ENCODE measurements at regions not wholly inside any gene's neighbourhood (a gene's known extent, or its start where the extent isn't known, plus 50 kb on each side); places are given as distances from the start of the nearest gene placed in this dataset.
"Not testable (repeated sequence)": the region's sequence is repeated elsewhere in the genome, so short reads cannot be mapped to it uniquely, and the experiment has no call there.

DNA sequence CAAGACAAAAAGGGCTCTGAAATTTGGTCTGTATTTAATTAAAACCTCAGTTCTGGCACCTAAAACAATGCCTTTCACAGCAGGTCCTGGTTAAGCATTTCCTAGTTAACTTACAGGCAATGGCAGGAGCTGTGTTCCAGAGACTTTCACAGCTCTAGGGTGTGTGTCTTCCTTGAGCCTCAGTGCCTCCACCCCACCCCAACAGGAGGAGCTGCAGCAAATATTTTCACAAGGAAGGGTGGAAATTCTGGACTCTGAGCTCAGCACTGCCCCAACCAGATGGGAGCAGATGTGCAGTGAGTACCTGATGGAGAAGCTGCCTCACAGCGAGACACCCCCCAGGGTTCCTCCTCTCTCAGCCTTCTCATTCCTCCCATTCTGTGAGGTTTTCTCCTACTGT lies 106.3 kb upstream of the SPATA12 start:
- FAIRE-seq, result no peak

DNA sequence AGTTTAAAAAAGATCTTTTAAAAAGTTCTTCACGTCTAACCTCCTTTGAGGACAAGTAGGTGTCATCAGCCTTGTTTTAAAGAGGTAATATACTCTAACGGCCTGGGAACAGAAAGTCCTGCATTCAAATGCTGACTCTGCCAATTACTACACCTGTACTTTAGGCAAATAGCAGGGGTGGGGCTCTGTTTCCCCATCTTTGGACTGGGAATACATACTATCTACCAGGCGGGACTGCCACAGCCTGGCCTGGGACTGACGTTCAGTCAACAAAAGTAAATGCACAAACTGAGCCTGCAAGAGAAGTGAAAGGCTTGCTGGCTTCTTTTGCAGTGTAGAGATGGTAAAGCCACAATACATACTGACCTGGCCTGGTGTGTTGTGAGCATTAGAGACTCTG lies 107.6 kb upstream of the SPATA12 start:
- no peak for FAIRE-seq

DNA sequence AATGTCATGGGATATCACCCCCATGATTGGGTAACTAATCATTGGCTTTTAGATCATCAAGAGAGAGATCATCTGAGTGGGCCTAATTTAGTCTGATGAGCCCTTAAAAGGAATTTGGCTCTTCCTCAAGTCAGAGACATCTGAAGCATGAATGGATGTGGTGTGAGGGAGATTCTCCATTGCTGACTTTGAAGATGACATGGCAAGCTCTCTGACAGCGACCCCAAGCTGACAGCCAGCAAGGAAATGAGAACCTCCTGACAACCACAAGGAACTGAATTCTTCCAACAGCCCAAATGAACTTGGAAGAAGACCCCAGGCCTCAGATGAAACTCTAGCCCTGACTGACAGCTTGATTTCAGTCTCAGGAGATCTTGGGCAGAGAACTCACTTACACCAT lies 108.4 kb upstream of the SPATA12 start:
- FAIRE-seq, result no peak

DNA sequence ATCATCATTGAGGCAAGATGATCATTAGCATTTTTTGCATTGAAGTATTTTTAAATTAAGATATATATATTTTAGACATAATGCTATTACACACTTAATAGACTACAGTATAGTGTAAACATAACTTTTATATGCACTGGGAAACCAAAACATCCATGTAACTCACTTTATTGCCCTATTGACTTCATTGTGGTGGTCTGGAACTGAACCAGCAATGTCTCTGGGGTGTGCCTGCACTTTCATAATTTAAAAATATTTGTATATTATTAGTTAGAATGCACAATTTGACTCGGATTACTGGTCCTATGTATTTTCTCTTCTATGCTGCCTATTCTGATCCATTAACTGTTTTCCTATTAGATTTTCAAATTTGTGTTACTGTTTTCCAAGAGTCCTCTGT lies 109.1 kb upstream of the SPATA12 start:
- no peak for FAIRE-seq

DNA sequence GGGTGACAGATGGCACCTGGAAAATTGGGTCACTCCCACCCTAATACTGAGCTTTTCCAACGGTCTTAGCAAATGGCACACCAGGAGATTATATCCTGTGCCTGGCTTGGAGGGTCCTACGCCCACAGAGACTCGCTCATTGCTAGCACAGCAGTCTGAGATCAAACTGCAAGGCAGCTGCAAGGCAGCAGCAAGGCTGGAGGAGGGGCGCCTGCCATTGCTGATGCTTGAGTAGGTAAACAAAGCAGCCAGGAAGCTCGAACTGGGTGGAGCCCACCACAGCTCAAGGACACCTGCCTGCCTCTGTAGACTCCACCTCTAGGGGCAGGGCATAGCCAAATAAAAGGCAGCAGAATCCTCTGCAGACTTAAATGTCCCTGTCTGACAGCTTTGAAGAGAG lies 115.1 kb upstream of the SPATA12 start:
- not testable (repeated sequence) for FAIRE-seq

DNA sequence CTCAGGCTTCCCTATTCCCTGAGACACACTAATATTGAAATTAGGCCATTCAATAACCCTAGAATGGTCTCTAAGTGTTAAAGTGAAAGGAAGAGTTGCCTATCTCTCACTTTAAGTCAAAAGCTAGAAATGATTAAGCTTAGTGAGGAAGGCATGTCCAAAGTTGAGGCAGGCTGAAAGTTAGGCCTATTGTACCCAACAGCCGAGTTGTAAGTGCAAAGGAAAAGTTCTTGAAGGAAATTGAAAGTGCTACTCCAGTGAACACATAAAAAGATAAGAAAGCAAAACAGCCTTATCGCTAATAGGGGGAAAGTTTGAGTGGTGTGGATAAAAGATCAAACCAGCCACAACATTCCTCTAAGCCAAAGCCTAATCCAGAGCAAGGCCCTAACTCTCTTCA lies 117.9 kb upstream of the SPATA12 start:
- FAIRE-seq, result no peak

DNA sequence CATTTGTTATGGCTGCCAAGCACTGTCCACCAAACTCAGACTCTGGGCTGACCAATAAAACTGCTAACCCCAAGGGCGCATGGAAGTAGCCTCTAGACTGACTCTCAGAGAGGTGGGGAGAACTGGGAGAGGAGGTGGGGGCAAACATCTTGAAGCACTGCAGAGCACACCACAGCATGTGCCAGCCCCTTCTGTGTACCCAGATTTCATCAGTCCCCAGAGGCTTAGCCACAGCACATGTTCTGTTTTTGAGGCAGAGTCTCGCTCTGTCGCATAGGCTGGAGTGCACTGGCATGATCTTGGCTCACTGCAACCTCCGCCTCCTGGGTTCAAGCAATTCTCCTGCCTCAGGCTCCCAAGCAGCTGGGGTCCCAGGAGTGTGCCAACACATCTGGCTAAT lies 119.5 kb upstream of the SPATA12 start:
- no peak for FAIRE-seq

DNA sequence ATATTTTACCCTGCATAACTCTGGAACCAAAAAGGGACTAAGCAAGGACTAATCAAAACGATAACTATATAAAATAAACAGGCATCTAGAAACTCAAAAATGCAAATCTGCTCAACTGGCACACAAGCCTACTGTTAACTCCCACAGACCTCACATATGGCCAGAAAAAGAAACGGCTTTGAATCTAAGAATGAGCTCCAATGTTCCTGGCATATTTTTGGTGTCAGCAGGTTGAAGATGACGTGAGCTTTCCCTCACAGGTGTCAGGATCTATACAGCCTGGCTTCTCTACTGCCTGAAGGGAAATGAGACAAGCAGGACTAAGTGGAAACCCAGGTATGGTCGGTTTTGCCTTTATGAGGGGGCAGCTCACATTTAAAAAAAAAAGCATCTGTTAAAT lies 120.1 kb upstream of the SPATA12 start:
- FAIRE-seq, result no peak

DNA sequence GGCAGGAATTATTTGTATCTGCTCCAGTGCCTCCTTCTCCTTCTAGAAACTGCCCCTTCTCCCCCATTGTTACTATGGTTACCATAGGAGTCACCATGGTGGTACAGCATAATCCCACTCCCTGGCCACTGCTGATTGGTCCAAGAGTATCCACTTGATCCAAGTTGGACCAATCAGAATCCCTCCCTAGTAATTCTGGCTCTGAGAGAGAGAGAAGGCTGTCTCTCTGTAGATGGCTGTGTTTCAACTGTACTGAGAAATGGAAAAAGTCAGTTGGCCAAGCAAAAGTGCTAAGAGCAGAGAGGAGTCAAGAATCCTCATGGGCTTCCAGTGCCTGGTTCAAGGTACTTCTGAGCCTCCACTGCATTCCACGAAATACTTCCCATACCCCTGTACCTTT lies 120.6 kb upstream of the SPATA12 start:
- no peak for FAIRE-seq

DNA sequence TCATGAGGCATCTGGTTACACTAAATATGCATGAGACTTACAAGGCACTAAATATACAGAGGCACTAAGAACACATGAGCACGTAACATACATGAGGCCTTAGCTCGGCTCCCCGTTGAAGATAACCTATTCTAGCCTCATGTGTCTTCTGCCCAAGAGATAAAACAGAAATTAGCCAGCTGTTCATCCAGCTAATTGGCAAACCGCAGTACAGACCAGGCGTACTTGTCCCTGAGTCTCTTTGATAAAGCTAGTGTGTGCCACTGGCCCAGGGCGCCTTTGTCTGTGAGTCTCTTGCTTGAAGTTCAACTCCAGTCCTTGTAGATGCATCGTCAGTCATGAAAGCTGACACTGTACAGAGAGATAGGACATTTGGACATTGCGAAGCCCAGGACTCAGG lies 121.9 kb upstream of the SPATA12 start:
- FAIRE-seq, result no peak

DNA sequence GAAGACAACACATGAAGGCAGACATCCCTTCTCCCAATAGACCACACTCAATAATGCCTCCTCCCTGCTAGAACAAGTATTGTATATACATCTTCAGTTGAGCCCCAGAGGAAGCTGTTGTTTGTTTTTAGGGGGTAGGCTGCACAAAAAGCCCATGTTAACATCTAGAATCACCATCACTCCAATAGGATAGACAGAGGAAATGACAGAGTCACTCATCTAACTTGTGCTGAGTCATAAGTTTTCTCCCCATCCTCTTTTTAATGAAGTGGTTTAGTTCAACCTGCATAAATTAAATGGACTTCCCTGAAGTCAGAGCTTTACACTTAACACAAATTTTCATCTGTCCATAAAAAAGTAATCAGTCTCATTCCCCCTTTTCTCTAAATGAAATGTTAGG lies 122.9 kb upstream of the SPATA12 start:
- no peak for FAIRE-seq

DNA sequence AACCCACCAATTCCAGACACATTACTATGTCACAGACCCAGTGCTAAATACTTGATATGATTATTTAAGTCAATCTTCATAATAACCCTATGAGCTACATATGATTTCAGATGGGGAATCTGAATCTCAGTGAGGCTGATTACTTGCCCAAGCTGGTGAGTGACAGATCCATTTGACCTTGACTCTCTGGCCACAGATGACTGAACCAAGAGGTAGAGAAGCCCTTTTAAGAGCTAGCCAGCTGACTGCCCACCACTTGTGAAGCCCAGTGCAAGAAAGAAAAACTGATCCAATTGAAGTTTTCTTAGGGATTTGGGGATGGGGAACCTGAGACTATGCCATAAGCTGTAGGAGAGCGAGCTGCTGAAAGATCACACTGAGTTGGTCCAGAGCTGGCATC lies 124.7 kb upstream of the SPATA12 start:
- FAIRE-seq, result no peak

DNA sequence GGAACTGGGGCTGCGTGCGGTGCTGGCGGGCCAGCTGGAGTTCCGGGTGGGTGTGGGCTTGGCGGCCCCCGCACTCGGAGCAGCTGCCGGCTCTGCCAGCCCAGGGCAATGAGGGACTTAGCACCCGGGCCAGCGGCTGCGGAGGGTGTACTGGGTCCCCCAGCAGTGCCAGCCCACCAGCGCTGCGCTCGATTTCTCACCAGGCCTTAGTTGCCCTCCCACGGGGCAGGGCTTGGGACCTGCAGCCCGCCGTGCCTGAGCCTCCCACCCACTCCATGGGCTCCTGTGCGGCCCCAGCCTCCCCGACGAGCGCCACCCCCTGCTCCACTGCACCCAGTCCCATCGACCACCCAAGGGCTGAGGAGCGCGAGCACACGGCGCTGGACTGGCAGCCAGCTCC lies 126.0 kb upstream of the SPATA12 start:
- FAIRE-seq, result not testable (repeated sequence)

DNA sequence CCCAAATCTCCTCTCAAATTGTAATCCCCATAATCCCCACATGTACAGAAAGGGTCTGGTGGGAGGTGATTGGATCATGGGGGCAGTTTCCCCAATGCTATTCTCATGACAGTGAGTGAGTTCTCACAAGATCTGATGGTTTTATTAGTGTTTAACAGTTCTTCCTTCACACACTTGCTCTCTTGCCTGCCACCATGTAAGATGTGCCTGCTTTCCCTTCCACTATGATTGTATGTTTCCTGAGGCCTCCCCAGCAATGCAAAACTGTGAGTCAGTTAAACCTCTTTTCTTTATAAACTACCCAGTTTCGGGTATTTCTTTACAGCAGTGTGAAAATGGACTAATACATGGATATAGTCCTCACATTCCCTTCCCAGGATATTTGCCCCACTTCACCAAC lies 126.7 kb upstream of the SPATA12 start:
- FAIRE-seq, result no peak

DNA sequence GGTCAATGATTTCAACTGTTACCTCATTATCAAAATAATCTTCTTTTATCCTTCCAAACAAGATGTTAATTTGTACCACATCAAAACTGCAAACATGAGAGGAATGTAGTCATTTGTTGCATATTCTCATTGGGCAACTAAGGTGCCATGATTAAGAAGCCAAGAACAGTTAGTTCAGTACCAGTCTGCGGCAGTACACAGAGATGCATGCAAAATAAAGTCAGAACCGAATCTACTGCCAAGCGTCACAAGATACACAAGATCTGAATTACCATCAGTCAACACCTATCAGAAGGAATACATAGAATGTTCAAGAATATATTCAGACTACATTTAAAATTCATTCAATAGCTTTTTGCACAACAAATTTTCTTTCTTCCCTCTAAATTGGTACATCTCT lies 127.6 kb upstream of the SPATA12 start:
- no peak for FAIRE-seq

DNA sequence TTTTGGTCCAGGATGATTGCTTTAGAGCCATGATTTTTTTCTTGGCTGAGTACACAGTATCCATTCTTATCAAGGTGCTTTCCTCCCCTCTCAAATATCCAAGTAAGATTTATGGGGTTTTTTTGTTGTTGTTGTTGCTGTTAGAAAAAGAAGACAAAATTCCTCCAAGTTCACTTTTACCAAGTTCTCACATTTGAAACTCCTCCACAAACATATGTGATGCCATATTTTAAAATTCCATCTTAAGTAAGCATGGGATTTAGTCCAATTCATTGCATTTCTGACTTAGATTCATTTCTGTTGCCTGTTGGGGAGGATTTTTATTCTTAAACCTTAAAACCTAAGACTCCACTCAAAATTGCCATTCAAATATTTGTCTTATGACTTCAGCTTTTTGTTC lies 128.6 kb upstream of the SPATA12 start:
- no peak for FAIRE-seq

DNA sequence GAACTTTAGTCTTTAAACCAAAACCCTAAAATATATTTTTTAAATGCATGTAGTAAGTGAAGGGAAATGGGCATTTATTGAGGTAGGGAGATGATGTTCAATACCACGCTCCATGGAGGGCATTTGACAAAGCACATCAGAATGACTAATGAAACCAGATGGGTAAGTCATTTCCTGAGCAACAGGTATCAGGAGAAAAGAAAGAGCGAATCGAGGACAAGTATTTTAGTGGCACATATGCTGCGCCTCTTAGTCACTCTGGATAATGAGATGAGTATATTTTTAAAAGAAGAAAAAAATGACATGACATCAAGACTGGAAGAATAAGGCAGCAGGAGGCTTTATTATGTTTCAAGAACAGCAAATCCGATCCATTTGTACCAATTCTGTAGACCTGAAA lies 129.0 kb upstream of the ARHGEF3 start:
- FAIRE-seq, result no peak

DNA sequence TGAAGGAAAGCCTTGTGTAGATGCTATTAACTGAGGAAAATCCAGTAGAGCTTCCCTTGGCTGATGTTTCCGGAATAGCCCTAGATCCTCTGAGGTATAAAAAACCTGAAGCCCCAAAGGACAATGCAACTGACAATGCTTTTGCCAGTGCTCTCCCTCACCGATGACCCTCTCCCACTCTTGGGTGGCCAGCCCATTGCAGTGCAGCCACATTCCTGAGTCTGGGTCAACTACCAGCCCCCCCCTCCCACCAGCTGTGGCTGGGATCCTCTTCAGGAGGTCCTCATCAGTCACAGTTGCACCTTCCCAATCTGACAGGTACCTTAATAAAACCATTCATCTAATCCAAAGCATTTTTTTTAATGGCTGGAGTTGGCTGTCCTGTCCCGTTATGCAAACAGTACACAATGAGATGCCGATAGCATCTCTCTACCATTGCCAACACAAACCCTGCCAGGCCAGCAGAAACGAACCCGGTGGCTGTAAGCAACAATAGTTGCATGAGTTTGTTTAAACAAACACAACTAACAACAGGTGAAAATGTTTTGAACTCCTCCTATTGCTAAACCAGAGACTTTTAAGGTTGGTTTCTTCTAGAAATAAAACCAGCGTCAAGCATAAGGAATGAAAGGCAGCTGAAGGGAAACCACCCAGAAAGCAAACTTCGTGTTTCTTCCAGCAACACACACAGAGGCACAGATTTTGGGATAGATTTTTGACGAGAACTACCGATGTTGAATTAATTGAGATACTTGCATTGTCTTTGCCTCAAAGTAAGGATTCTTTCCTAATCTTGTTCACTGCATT lies 128.3 kb upstream of the ARHGEF3 start:
- no peak for FAIRE-seq

DNA sequence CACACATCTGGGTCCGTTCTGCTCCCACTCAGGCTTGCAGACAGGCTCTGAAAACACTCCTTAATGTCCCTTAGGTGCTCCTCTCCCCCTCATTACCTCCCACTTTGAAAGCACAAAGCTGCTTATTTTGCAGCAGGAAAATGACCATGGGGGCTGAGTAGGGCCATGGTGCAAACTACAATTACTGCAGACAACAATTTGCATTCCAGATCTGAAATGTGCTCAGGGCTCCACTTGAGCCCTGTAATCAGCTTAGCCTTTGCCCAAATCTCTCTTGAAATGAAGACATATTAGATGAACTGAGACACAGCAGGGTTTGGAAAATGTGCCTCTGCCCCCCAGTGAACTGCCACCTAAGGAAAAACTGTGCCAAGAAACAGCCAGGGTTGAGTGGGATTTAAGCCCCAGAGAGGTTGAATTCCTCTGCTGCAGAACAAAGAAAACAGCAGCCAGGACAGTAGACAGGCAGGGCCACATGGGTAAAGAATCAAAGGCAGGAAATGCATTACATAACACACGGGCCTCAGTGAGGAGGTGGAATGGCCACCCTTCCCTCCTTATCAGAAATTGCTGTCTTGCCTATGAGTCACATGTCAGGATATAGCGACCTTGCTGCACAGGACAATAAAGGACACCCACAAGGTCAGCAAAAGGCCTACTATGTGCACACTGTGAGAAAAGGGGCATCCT lies 126.8 kb upstream of the ARHGEF3 start:
- FAIRE-seq, result no peak

DNA sequence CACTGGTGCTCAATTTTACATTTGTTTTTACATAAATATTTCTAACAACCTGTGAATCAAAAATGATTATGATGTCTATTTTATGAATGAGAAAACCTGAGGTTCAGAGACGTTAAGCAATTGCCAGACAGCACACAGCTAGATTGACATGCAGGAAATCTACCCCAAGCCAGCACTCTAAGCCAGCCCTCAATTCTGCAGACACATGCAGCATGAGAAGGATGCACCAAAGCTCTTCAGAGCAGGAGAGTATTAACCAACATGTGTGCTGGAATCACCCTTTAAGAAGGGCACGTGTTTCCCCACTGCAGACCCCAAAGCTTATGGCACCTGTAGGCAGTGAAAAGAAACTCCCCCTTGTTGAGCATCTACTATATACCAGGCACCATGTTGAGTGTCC lies 126.1 kb upstream of the ARHGEF3 start:
- FAIRE-seq, result no peak

DNA sequence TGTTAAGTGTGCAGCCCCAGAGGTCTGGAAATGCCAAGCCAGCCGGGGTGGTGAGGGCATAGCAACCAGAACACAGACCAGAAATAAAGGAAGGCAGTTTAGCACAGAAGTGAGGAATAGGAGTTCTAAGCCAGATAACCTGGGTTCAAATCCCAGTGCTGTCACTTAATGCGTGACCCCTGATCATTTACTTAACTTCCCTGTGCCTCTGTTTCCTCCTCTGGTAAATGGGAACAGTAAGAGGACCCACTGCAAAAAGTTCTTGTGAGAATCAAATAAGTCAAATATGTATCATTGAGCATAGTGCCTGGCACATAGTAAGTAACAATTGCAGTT lies 125.2 kb upstream of the ARHGEF3 start:
- no peak for FAIRE-seq

DNA sequence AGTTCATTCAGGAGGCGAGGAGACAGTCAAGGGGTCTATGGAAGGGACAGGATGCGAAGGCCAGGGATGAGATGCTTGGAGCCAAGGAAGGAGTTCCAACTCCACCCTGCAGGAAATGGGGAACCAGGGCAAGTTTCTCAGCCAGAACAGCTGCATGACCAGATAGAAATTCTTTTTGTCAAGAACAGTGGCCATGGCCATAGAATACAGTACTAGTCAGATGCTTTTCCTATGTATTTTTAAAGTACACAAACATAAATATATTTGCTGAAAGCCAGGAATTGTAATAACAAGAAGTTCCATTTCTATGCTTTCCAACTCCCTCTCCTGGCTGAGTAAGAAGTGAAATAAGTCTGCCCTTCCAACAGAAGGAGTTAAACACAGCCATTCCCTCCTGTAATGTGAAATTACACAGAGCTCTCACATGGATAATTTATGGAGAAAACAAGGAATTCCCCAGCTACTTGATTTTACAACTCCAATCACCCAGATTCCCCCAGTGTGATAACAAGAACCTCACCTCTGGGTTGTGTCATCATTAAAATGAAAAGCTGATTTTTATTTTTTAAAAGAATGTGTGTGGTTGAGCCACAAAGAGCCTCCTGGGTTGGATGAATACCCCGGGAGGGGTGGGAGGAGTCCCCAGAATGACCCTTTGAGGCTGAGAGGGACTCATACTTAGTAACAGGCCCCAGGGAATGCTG lies 124.6 kb upstream of the ARHGEF3 start:
- peak; percentile 89 for FAIRE-seq

DNA sequence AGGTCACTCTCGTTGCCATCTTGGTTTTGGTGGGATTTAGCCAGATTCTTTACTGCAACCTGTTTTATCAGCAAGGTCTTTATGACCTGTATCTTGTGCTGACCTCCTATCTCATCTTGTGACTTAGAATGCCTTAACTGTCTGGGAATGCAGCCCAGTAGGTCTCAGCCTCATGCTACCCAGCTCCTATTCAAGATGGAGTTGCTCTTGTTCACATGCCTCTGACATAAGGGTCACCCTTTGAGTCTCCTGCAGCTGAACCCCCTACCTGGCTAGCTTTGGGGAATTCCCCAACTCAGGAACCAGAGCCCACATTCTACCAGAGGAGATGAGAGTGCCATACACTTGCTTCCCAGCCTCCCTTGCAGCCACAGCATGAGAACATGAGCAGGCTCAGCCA lies 123.0 kb upstream of the ARHGEF3 start:
- FAIRE-seq, result not testable (repeated sequence)

DNA sequence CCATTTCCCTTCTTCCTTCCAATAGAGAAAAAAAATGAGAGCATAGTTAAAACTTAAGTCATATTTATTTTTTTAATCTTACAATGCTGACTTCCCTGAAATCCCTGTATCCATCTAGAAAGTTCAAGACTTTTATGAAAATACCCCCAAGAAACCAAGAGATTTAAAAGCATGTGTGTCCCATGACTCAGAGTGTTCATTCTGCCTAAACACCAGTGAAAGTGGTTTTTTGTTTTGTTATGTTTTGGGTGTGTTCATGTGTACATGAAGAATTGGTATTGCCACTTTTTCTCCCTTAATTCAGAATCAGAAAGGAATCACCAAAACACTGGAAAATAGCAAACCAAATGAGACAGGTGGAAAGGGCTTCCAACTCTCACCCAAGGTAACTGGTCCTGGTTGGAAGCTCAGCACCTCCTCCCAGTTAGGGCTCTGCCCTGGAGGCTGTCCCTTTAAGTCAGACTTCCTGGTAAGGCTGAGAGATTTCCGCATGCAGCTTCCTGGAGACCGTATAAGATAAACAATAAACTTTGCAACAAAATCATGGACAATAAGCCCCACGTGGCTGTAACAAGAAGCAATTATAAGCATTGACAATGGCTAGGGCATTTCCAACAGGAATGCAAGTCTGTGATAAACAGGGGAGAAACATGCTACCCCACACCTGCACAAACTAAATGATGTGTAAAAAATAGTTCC lies 121.9 kb upstream of the ARHGEF3 start:
- FAIRE-seq, result peak; percentile 56

Measured in G401.6 (cell line).